Activated CD4-positive, alpha-beta memory T cell treated with anti-CD3 and anti-CD28 coated beads, Interleukin-2, amount 10 ng/mL, durations not matched to agents 7 days and 5 days (primary cell): ENCODE measurements at regions not wholly inside any gene's neighbourhood (a gene's known extent, or its start where the extent isn't known, plus 50 kb on each side); places are given as distances from the start of the nearest gene placed in this dataset.
"Not testable (repeated sequence)": the region's sequence is repeated elsewhere in the genome, so short reads cannot be mapped to it uniquely, and the experiment has no call there.

Experiments
- CTCF ChIA-PET: fragments of 350-600 bp; sonication (Branson Sonifier 250); formaldehyde crosslinking; loops from one replicate; lab custom pipeline; 2021; ENCODE audit warnings: antibody characterized with exemption, inconsistent platforms; lab: Charles Lee
- POLR2A ChIA-PET: fragments of 350-600 bp; sonication (Branson Sonifier 250); formaldehyde crosslinking; loops from one replicate; lab custom pipeline; 2021; ENCODE audit warnings: antibody characterized with exemption; lab: Charles Lee
- DNase-seq: peaks from one replicate; pipeline ENCODE4 v3.0.0-alpha.2; 2020
- H3K27ac Mint-ChIP-seq: one replicate; pipeline ENCODE4 v1.8.0; 2021; ENCODE audit warnings: mild to moderate bottlenecking, mixed read lengths
- H3K27me3 Mint-ChIP-seq: one replicate; pipeline ENCODE4 v1.8.0; 2021; ENCODE audit warnings: mixed read lengths
- H3K36me3 Mint-ChIP-seq: one replicate; pipeline ENCODE4 v1.8.0; 2021; ENCODE audit warnings: low read depth, mixed read lengths
- H3K4me1 Mint-ChIP-seq: one replicate; pipeline ENCODE4 v1.8.0; 2021; ENCODE audit warnings: mixed read lengths
- H3K4me3 Mint-ChIP-seq: one replicate; pipeline ENCODE4 v1.8.0; 2021; ENCODE audit warnings: mild to moderate bottlenecking, mixed read lengths
- H3K9me3 Mint-ChIP-seq: one replicate; pipeline ENCODE4 v1.8.0; 2021; ENCODE audit warnings: mixed read lengths

DNA sequence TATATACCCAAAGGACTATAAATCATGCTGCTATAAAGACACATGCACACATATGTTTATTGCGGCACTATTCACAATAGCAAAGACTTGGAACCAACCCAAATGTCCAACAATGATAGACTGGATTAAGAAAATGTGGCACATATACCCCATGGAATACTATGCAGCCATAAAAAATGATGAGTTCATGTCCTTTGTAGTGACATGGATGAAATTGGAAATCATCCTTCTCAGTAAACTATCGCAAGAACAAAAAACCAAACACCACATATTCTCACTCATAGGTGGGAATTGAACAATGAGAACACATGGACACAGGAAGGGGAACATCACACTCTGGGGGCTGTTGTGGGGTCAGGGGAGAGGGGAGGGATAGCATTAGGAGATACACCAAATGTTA is 165.7 kb upstream of the KCNJ15 start:
- H3K36me3 Mint-ChIP-seq, H3K27ac Mint-ChIP-seq, H3K4me1 Mint-ChIP-seq, H3K9me3 Mint-ChIP-seq, H3K27me3 Mint-ChIP-seq, POLR2A ChIA-PET, CTCF ChIA-PET, DNase-seq, H3K4me3 Mint-ChIP-seq: not testable (repeated sequence)

DNA sequence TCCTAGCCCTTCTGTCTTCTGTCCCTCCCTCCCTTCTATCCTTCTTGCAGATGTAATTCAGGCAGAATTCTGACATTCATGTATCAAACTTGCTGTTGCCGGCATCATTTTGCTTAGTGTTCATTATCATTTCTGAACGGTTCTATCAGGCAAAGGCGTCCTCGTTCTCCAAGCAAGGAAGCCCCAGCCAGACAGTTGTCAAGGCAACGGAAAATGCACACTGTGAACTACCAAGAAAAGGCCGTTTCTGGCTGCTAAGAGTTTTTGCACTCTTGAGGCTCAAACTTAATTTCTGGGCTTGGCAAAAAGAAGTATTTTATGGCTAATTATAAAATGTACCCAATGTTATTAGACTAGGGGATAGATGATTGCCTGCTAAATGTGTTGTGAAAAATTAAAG is 164.7 kb upstream of the KCNJ15 start:
- H3K27ac Mint-ChIP-seq: no peak overlapping the region
- H3K27me3 Mint-ChIP-seq: no peaks in the 10 kb centered on the region
- no peak for DNase-seq
- H3K9me3 Mint-ChIP-seq: peaks cover 4% of the 10 kb centered on the region
- no peak overlapping the region for H3K4me3 Mint-ChIP-seq
- ChIA-PET POLR2A (no interaction called here), CTCF (no interaction called here)
- no peaks in the 10 kb centered on the region for H3K36me3 Mint-ChIP-seq
- no peaks in the 10 kb centered on the region for H3K4me1 Mint-ChIP-seq

DNA sequence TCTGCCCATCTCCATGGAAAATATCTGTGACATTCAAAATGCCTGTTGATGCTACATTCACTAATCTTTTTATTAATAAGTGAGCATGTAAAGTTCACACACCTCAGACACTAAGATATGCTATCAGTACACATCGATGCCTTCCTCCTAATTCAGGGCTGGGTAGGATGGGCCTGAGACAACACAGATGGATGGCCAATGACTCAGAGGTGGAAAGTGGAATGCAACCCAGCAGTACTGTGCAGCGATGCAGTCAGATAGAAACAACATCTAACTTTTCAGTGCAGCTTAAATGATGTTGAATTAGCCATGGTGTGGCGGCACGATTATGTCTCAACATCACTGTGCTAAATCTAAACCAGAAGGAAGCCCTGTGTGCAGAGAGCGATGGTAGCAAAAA is 161.6 kb upstream of the KCNJ15 start:
- H3K4me1 Mint-ChIP-seq: no peaks in the 10 kb centered on the region
- H3K27ac Mint-ChIP-seq: no peak overlapping the region
- POLR2A ChIA-PET: no interaction called here
- CTCF ChIA-PET: no interaction called here
- no peaks in the 10 kb centered on the region for H3K27me3 Mint-ChIP-seq
- no peaks in the 10 kb centered on the region for H3K36me3 Mint-ChIP-seq
- H3K4me3 Mint-ChIP-seq: no peak overlapping the region
- DNase-seq: no peak
- no peaks in the 10 kb centered on the region for H3K9me3 Mint-ChIP-seq

DNA sequence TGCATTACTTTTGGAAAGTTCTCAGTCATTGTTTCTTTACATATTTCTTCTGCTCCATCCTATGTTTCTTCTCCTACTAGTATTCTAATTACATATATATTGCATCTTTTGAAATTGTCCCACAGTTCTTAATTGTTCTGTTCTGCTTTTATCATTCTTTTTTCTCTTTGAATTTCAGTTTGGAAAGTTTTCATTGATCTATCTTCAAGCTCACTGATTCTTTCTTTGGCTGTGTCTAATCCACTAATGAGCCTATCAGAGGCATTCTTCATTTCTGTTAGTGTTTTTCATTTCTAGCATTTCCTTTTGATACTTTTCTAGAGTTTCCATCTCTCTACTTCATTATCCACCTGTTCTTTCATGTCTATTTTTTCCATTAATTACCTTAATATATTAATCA is 159.0 kb upstream of the KCNJ15 start:
- peaks cover 1% of the 10 kb centered on the region for H3K27me3 Mint-ChIP-seq
- no peaks in the 10 kb centered on the region for H3K4me1 Mint-ChIP-seq
- H3K36me3 Mint-ChIP-seq: no peaks in the 10 kb centered on the region
- H3K9me3 Mint-ChIP-seq: no peaks in the 10 kb centered on the region
- no peak for DNase-seq
- POLR2A ChIA-PET: no interaction called here
- CTCF ChIA-PET: no interaction called here
- H3K4me3 Mint-ChIP-seq: no peak overlapping the region
- H3K27ac Mint-ChIP-seq: no peak overlapping the region

DNA sequence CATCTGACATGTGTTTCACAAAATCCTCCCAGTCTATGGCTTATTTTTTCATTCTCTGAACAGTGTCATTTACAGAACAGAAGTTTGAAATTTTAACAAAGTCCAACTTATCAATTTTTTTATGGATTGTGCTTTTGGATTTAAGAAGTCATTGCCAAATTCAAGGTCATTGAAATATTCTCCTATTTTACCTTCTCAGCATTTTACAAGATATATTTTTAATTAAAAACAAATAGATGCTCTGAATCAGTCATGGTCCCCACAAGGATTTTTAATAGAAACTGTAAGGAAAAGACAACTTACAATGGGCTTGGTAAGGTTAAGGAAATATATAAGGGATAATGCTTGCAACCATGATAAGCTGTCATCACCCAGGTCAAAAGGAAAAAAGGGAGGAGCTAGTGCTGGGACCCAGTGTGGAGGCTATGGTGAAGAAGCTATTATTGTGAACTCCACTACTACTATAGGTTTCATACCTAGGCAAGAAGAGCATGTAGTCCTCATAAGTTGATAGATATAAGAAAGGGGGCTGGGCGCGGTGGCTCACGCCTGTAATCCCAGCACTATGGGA is 144.5 kb upstream of the KCNJ15 start:
- no peak overlapping the region for H3K4me3 Mint-ChIP-seq

DNA sequence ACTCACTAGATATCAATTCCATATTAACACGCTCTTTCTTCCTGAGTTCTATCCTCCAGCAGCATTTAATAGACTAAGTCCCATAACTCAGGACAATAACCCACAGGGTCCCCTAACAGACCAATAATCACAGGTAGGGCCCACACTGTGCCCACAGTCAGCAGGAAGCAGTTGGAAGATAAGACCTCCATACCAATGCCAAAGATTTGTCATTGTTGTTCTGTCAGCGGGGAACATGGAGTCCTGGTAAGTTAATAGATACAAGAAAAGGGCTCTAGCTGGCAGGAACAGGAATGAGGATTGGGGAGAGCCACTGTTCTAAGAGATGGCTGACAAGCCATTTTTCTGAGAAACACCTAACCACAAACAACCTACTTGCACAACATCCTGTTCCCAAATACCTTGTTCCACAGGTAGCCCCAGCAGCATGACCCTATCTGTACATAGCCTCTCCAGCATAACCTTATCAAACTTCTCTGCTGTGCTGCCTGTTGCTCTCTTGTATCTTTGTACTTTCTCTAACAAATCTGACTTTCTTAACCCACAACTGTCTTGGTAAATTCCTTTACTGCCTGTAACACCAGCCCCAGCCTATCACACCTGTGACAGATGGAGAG is 142.0 kb upstream of the KCNJ15 start:
- H3K27me3 Mint-ChIP-seq: no peaks in the 10 kb centered on the region
- peaks cover 5% of the 10 kb centered on the region for H3K9me3 Mint-ChIP-seq
- H3K4me3 Mint-ChIP-seq: no peak overlapping the region
- no peak for DNase-seq
- CTCF ChIA-PET: no interaction called here
- POLR2A ChIA-PET: no interaction called here
- H3K27ac Mint-ChIP-seq: no peak overlapping the region
- H3K36me3 Mint-ChIP-seq: no peaks in the 10 kb centered on the region
- H3K4me1 Mint-ChIP-seq: peaks cover 18% of the 10 kb centered on the region

More for the DNA sequence above, 144.5 kb upstream of the KCNJ15 start:
- no peaks in the 10 kb centered on the region for H3K27me3 Mint-ChIP-seq
- H3K9me3 Mint-ChIP-seq: peaks cover 5% of the 10 kb centered on the region
- no peaks in the 10 kb centered on the region for H3K36me3 Mint-ChIP-seq
- DNase-seq: no peak
- ChIA-PET POLR2A (no interaction called here), CTCF (no interaction called here)
- H3K4me1 Mint-ChIP-seq: peaks cover 18% of the 10 kb centered on the region
- H3K27ac Mint-ChIP-seq: no peak overlapping the region

DNA sequence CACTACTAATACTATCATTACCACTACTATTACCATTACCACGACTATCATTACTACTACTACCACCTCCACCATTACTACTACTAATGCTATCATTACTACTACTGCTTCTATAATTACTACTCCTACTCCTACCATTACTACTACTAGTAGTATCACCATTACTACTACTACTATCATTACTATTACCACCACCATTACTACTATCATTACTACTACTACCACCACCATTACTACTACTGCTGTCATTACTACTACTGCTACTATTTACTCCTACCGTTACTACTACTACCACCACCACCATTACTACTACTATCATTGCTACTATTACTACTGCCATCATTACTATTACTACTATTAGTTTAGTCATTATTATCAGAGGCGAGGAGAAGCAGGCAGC is 140.9 kb upstream of the KCNJ15 start:
- no peaks in the 10 kb centered on the region for H3K27me3 Mint-ChIP-seq
- H3K4me1 Mint-ChIP-seq: peaks cover 18% of the 10 kb centered on the region
- ChIA-PET CTCF (no interaction called here), POLR2A (no interaction called here)
- H3K4me3 Mint-ChIP-seq: no peak overlapping the region
- DNase-seq: no peak
- no peaks in the 10 kb centered on the region for H3K36me3 Mint-ChIP-seq
- H3K9me3 Mint-ChIP-seq: peaks cover 5% of the 10 kb centered on the region
- H3K27ac Mint-ChIP-seq: no peak overlapping the region

DNA sequence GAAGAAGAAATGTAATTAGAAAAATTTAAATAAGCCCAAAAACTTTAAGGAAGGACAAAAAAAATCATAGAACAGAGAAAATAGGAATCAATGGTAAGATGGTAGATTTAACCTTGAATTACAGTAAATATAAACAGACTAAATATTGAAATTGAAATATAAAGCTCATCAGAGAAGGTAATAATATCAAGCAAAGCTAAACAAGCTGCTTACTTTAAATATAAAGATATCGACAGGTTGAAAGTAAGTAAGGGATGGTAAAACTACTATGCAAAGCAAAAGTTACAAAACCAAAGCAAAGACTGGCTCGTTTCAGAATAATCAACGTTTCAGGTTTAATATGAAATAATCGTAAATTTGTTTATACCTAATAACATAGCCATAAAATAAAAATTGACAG is 137.0 kb upstream of the KCNJ15 start:
- CTCF ChIA-PET: no interaction called here
- Mint-ChIP-seq H3K36me3 (no peaks in the 10 kb centered on the region), H3K9me3 (peaks cover 5% of the 10 kb centered on the region), H3K27me3 (no peaks in the 10 kb centered on the region), H3K4me3 (no peak overlapping the region), H3K4me1 (peaks cover 7% of the 10 kb centered on the region), H3K27ac (no peak overlapping the region)
- DNase-seq: no peak
- POLR2A ChIA-PET: no interaction called here

DNA sequence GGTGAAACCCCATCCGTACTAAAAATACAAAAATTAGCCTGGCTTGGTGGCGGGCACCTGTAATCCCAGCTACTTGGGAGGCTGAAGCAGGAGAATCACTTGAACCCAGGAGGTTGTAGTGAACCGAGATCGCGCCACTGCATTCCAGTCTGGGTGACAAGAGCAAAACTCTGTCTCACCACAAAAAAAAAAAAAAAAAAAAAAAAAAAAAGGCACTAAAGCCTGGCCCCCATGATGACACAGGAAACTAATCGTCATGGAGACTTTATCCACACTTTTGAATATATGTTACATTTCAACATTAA is 136.2 kb upstream of the KCNJ15 start:
- H3K4me3 Mint-ChIP-seq, H3K27me3 Mint-ChIP-seq, H3K4me1 Mint-ChIP-seq, DNase-seq, H3K36me3 Mint-ChIP-seq, H3K27ac Mint-ChIP-seq, CTCF ChIA-PET, POLR2A ChIA-PET, H3K9me3 Mint-ChIP-seq: not testable (repeated sequence)

DNA sequence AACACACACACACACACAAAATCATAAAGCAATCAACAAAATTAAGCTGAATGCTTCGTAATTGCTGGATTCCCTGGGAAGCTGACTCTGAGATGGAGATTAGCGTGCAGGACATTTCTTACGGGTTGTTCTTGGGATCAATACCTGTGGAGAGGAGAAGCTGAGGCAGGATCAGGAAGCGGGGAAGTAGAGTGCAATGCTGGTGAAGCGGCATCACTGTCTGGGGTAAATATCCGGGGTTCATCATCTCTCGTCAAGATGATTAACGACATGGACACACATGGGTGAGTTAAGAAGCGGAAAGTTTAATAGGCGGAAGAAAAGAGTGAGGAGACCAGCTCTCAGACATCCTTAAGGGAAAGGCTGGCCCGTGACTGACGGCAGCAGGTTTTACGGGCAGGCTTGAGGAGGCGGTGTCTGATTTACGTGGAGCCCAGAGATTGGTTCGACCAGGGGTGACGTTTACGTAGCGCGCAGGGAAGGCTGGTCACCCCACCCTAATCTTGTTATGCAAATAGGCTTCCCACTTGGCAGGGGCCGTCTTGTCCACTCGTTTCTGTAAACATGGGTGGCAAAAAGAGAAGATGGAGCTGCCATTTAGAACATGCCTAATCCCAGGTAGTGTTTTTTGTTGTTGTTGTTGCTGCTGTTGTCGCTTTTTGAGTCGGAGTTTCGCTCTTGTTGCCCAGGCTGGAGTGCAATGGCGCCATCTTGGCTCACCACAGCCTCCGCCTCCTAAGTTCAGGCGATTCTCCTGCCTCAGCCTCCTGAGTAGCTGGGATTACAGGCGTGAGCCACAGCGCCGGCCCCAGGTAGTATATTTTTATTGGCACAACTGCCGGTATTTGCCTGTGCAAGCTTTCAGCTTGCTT is 135.6 kb upstream of the KCNJ15 start:
- Mint-ChIP-seq H3K4me3 (no peak overlapping the region), H3K9me3 (no peaks in the 10 kb centered on the region), H3K36me3 (no peaks in the 10 kb centered on the region), H3K27ac (no peak overlapping the region), H3K27me3 (no peaks in the 10 kb centered on the region), H3K4me1 (no peaks in the 10 kb centered on the region)
- POLR2A ChIA-PET: no interaction called here
- CTCF ChIA-PET: no interaction called here
- no peak for DNase-seq

DNA sequence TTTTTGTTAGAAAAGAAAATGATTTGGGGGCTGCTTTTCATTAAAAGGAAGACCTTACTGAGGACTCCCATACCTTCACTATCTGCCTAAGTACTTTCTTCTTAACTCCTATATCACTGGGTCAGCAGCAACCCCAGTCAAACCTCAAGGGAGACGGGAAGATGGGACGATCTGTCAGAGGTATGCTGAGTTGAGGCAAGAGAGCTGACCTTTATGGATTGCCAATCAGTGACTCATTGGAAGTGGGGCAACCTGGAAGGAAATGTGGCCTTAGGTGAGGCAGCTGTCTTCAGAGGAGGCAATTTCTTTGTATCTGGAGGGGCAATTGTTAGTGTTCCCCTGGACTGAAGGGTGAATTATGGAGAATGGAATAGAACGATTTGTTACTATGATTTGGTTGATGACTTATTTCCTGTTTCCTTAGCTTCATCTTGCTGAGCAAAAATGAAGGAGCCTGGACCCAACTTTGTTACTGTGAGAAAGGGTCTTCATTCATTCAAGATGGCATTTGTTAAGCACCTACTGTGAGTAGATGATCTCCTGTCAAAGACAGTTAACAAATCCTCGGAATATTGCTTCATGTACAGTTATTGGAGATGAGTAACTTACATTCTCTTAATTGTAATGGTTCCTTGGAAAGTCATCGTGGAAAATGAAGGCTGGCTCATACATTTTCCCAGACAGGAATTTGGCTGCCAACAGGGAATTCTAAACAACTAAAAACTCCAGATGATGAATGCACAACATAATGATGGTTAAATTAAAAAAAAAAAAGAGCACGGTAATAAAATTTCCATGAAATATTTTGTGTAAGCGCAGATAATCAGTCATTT is 134.7 kb upstream of the KCNJ15 start:
- Mint-ChIP-seq H3K4me1 (no peaks in the 10 kb centered on the region), H3K36me3 (no peaks in the 10 kb centered on the region), H3K4me3 (no peak overlapping the region), H3K27me3 (no peaks in the 10 kb centered on the region), H3K9me3 (no peaks in the 10 kb centered on the region), H3K27ac (no peak overlapping the region)
- POLR2A ChIA-PET: no interaction called here
- no peak for DNase-seq
- CTCF ChIA-PET: no interaction called here

DNA sequence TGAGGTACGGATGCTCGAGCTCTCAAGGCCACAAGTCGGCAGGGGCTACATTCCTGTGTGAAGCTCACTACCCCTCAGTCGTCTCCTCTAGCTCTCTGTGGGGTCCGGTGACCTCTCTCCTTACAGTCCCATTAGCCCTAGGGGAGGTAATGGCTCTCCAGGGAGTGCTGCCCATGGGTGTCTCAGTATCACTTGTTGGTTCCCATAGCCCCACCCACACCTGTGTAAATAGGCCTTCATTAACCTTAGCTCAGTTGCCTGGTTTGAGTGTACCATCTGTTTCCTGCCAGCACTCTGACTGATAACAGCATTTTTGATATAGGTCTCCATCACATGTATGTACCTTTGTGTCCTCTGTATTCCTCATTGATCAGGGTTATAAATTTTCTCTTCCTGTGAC is 133.2 kb upstream of the KCNJ15 start:
- Mint-ChIP-seq H3K4me3 (no peak overlapping the region), H3K27ac (no peak overlapping the region), H3K9me3 (no peaks in the 10 kb centered on the region), H3K27me3 (no peaks in the 10 kb centered on the region), H3K4me1 (no peaks in the 10 kb centered on the region), H3K36me3 (no peaks in the 10 kb centered on the region)
- no peak for DNase-seq
- CTCF ChIA-PET: interaction anchor here (0.6 kb wide), 1 partner anchor 18 kb away, joined by 4 read pairs; no protein-coding TSS in a partner anchor
- POLR2A ChIA-PET: no interaction called here

DNA sequence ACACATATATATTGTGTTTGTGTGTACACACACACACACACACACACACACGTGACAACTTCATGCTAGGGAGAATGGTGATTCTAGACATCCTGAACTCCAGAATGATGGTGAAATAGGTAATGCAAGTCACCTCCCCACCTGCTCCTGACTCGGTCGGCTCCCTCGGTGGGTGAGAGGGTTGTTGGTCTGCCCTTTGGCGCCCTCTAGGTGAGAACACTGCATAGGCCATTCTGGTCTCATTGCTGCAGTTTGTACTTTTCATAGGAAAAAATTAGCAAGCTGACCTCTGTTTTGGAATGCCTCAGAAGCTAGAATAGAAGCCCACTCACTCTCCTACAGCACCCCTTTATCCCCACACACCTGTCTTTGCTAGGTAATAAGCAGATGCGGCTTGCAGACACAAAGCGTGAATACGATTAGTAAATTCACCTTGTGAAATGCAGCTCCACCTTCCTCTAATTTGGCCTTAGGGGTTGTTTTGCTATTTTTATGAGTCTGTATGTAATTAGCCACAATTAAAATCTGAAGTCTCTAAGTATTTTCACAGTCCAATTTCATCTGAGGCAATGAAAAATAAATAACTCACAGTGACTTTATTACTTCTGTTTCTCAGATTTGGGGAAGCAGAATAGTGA is 130.0 kb upstream of the KCNJ15 start:
- no peaks in the 10 kb centered on the region for H3K9me3 Mint-ChIP-seq
- ChIA-PET CTCF (interaction anchor here (0.9 to 1.7 kb wide), 4 partner anchors 13 to 426 kb away, joined by 3 to 7 read pairs (median 5); no protein-coding TSS in a partner anchor), POLR2A (no interaction called here)
- DNase-seq: peak; percentile 40
- no peak overlapping the region for H3K4me3 Mint-ChIP-seq
- no peaks in the 10 kb centered on the region for H3K36me3 Mint-ChIP-seq
- no peak overlapping the region for H3K27ac Mint-ChIP-seq
- no peaks in the 10 kb centered on the region for H3K27me3 Mint-ChIP-seq
- H3K4me1 Mint-ChIP-seq: no peaks in the 10 kb centered on the region
